ENCODE measurements at regions not wholly inside any gene's neighbourhood (a gene's known extent, or its start where the extent isn't known, plus 50 kb on each side); places are given as distances from the start of the nearest gene placed in this dataset.
"Not testable (repeated sequence)": the region's sequence is repeated elsewhere in the genome, so short reads cannot be mapped to it uniquely, and the experiment has no call there.

GRCh38 chr6:74318738-74319137 lies 622.7 kb downstream of the CD109 start:
- DNase-seq (ENCODE audit: low read depth, low spot score), result no peak

GRCh38 chr6:74312081-74312480 lies 616.1 kb downstream of the CD109 start:
- DNase-seq (ENCODE audit: low read depth, low spot score), result no peak

GRCh38 chr6:74311431-74311830 lies 615.4 kb downstream of the CD109 start:
- DNase-seq (ENCODE audit: low read depth, low spot score), result no peak

DNA sequence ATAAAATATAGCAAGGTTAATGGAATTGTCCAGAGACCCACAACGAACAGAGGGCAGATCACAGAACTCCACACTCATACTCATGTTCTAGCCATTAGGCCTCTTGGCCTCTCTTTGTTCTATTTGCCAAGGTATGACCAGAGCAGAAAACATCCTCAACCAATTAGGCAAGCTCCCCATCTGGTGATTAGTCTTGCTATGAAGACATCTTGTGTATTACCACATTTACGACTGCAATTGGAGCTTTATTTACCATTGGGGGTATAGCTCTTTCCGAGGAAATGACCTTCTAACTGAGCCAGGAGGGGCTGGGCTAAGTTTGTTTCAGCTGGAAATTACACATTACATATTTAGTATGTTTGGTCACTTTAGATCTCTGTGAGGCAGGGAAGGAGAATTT lies 593.9 kb downstream of the CD109 start:
- DNase-seq (ENCODE audit: low read depth, low spot score), result no peak

DNA sequence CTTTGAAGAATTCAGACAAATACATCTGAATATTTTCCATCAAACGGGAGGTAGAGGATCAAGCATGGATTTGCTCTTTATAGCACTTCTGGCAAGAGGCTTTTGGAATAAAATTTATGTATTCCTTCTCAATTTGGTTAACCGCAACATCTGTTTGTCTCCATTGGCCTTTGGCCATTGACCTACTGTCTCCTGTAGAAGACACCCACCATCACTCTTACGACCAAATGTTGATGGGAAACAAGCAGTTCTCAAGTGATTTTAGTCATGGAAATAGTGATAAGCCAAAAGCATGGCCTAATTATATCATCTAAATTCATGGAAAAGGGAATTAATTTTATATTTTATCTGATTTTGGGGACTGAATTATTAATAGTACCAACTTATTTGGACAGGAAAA lies 591.9 kb downstream of the CD109 start:
- DNase-seq (ENCODE audit: low read depth, low spot score), result no peak

DNA sequence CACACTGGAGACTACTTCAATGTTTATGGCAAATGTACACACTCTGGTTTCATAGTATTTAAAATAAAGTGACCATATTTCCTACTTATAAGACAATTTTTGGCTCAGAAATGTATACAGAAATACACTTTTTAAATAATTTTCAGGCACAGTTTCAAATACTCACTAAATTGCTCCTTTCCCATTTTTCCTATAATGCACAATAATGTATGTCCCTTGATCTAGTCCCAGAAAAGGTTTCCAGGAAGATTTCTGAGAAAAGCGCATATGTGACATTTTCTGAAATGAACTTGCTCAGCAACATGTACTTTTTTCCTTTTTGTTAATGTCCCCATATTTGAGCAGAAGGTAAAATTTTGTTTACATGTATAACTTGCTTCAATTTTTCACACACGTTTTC lies 591.4 kb downstream of the CD109 start:
- DNase-seq (ENCODE audit: low read depth, low spot score), result no peak

GRCh38 chr6:74284284-74284683 lies 588.3 kb downstream of the CD109 start:
- no peak for DNase-seq (ENCODE audit: low read depth, low spot score)

GRCh38 chr6:74283532-74283931 lies 587.5 kb downstream of the CD109 start:
- DNase-seq (ENCODE audit: low read depth, low spot score), result no peak

GRCh38 chr6:74282143-74282689 lies 586.2 kb downstream of the CD109 start:
- no peak for DNase-seq (ENCODE audit: low read depth, low spot score)

GRCh38 chr6:74280130-74280692 lies 584.2 kb downstream of the CD109 start:
- no peak for DNase-seq (ENCODE audit: low read depth, low spot score)

GRCh38 chr6:74277777-74278186 lies 581.8 kb downstream of the CD109 start:
- no peak for DNase-seq (ENCODE audit: low read depth, low spot score)

DNA sequence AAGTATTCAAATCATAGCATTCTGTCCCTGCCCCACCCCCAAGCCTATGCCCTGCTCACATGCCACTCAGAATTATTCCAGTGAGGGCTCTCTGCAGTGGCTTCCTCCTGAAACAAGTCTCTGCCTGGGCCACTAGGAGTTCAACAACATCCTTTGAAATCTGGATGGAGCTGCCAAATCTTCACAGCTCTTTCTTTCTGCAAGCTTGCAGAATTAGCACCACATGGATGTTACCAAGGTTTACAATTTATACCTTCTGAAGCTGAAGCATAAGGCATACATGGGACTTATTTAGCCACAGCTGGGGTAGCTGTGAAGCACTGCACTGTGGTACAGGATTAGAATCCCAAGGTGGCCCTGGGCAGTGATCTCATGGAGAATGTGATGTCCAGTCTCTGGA lies 577.5 kb downstream of the CD109 start:
- DNase-seq (ENCODE audit: low read depth, low spot score), result no peak

DNA sequence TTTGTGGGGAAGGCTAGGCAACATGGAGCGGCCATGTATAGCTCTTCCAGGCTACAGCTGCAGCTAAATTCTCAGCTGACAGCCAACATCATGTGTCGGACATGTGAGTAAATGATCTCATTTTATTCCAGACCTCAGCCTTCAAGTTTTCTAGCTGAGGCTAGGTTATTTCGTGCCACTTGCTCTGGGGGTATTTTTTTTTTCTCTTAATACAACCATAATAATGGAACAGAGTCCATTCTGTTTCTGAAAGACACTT lies 573.5 kb downstream of the CD109 start:
- no peak for DNase-seq (ENCODE audit: low read depth, low spot score)

DNA sequence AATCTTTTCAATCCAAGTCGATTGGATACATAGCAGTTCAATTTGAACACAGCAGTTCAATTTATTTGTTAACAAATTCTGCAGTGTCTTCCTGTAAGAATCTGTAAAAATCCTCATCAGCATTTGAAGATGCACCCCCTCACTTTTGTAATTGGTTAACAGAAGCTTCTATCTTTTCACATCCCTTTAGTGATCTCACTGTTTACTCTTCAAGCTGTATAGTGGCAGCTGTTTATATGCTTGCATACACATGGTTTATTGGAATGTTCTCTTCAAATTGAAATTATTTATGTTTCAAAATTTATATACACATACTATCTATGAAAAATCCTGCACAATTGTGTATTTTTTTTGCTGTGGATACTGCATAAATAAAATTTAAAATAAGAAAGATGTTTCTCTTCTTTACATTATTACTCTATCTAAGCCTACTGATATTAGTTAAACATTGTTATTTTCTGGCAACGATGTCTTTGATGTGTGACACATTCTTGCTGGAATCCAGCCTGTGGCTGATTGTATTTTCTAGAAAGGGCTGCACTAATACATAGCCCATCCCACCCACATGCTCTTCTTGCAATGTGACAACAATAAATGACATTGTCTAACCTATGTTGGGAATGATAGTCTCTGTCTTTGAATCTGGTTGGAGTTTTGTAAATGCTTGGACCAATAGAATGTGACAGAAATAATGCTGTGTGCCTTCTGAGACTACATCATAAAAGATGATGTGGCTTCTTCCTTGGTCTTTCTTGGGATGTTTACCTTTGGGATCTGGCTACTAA lies 573.0 kb downstream of the CD109 start:
- no peak for DNase-seq (ENCODE audit: low read depth, low spot score)

DNA sequence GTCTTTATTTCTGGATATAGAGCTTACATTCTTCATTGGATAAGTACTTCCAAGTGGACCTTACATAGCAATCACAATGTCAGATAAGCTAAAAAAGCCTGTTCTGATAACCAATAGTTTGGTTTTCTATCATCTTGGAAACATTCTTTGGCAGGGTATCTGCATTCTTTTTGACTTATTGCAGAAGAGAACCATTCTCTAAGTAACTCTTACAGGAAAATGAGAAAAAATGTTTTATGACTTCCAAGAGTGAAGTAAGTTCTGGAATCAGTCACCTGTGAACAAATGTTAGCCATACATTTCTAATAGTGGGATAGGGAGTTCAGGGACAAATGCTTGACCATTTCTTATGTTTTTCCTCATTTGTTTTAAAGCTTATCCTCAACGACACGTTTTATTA lies 564.0 kb downstream of the CD109 start:
- DNase-seq (ENCODE audit: low read depth, low spot score), result no peak

GRCh38 chr6:74256781-74257180 lies 560.8 kb downstream of the CD109 start:
- DNase-seq (ENCODE audit: low read depth, low spot score), result no peak

DNA sequence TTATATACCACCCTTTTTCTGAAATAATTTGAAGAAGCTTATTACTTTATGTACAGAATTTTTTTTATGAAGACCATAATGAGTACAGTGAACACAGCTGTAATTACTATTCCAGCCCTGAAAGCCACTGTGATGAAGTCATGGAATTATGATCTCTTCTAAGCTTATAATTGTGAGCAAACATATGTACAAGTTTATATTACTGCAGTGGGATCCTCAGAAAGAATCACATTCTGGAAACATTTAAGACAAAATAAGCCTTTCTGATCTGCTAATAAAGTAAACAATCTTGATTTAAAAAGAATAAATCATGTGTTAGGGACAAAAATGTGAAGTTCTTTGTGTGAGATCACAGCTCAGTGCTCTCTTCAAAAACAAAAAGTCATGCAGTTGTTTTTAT lies 560.4 kb downstream of the CD109 start:
- no peak for DNase-seq (ENCODE audit: low read depth, low spot score)

- not testable (repeated sequence) for DNase-seq (ENCODE audit: low read depth, low spot score)
These were observed 559.0 kb downstream of the CD109 start for GRCh38 chr6:74255007-74255406.

- not testable (repeated sequence) for DNase-seq (ENCODE audit: low read depth, low spot score)
These were observed 558.1 kb downstream of the CD109 start for GRCh38 chr6:74254147-74254546.

DNA sequence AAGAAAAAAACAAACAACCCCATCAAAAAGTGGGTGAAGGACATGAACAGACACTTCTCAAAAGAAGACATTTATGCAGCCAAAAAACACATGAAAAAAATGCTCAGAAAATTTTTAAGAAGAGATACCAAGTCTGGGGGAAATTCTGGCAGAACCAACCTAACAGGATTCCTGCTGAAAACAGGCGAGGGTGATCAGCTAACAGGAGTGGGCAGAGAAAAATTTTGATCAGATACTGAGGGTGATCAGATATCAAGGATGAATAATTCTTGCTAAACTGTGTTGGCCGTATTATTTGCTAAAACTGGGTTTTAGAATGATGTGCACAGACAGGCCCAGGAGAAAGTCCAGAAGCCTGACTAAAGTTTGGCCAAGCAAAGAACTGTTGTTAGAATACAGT lies 557.3 kb downstream of the CD109 start:
- DNase-seq (ENCODE audit: low read depth, low spot score), result no peak

GRCh38 chr6:74250161-74250818 lies 554.3 kb downstream of the CD109 start:
- no peak for DNase-seq (ENCODE audit: low read depth, low spot score)

GRCh38 chr6:74249658-74250057 lies 553.7 kb downstream of the CD109 start:
- no peak for DNase-seq (ENCODE audit: low read depth, low spot score)

- no peak for DNase-seq (ENCODE audit: low read depth, low spot score)
These were observed 553.0 kb downstream of the CD109 start for GRCh38 chr6:74248966-74249365.

Data from pulmonary artery endothelial cell (primary cell).